ENCODE measurements at regions not wholly inside any gene's neighbourhood (a gene's known extent, or its start where the extent isn't known, plus 50 kb on each side); places are given as distances from the start of the nearest gene placed in this dataset.

- Histone ChIP-seq H3K9me3 (no peaks in the 10 kb centered on the region), H4K20me1 (no peaks in the 10 kb centered on the region), H3K4me3 (no peak overlapping the region), H3K4me1 (no peaks in the 10 kb centered on the region), H3K9ac (no peak overlapping the region), H3K36me3 (no peaks in the 10 kb centered on the region), H3K27ac (no peak overlapping the region), H3K4me2 (no peak overlapping the region), H3K27me3 (no peaks in the 10 kb centered on the region)
- TF ChIP-seq Cebpa-rat (IDR thresholded peaks at IDR 0.05), result no peak
Observed at GRCh38 chr14:28673056-28673455, 93.5 kb upstream of the FOXG1 start.

DNA sequence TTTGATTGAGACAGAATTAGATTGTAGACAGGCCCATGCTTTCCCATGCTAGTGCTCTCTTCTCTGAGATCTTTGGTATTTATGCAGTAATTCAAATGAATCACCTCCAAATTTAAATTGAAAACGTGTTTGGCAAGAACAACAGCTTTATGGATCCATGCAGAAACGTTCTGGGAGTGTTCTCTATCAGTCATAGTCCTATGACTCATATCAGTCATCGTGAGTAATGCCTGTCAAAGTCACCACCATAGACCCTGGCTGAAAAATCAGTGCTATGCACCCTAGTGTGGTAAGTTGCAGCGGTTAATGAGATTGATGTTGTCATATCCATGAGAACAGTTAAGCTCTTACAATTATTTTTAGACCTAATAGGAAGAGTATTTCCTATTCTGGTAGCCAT is 90.1 kb upstream of the FOXG1 start:
- Histone ChIP-seq H3K27ac (no peak overlapping the region), H3K27me3 (no peaks in the 10 kb centered on the region), H3K9ac (no peak overlapping the region), H4K20me1 (no peaks in the 10 kb centered on the region), H3K4me3 (no peak overlapping the region), H3K9me3 (no peaks in the 10 kb centered on the region), H3K4me2 (no peak overlapping the region), H3K36me3 (no peaks in the 10 kb centered on the region), H3K4me1 (no peaks in the 10 kb centered on the region)
- TF ChIP-seq Cebpa-rat (IDR thresholded peaks at IDR 0.05), result no peak

- no peak overlapping the region for H3K27ac ChIP-seq
- H4K20me1 ChIP-seq, result no peaks in the 10 kb centered on the region
- no peak overlapping the region for H3K4me3 ChIP-seq
- no peak overlapping the region for H3K9ac ChIP-seq
- H3K36me3 ChIP-seq, result no peaks in the 10 kb centered on the region
- H3K27me3 ChIP-seq, result no peaks in the 10 kb centered on the region
- no peaks in the 10 kb centered on the region for H3K9me3 ChIP-seq
- no peaks in the 10 kb centered on the region for H3K4me1 ChIP-seq
- TF ChIP-seq Cebpa-rat (IDR thresholded peaks at IDR 0.05), result no peak
- no peak overlapping the region for H3K4me2 ChIP-seq
Observed at GRCh38 chr14:28677381-28677780, 89.2 kb upstream of the FOXG1 start.

DNA sequence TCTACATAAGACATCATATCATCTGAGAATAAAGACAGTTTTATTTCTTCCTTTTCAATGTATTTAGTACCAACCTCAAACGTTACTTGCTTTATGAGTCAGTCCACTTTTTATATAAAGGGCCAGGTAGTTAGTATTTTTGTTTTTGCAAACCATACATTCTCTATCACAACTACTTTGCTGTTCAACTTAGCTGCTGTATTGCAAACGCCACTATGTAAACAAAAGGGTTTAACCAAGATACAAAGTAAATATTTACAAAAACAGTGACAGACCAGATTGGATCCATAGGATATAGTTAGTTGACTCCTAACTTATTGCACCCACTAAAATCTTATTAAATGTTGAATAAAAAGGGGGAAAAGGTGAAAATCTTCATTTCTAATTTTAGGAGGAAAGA is 87.7 kb upstream of the FOXG1 start:
- Histone ChIP-seq H3K9ac (no peak overlapping the region), H3K4me2 (no peak overlapping the region), H3K27ac (no peak overlapping the region), H3K36me3 (no peaks in the 10 kb centered on the region), H3K27me3 (no peaks in the 10 kb centered on the region), H4K20me1 (no peaks in the 10 kb centered on the region), H3K9me3 (0 out of 2 replicates have a peak, but pooled peaks cover 3% of the 10 kb centered on the region), H3K4me3 (no peak overlapping the region), H3K4me1 (no peaks in the 10 kb centered on the region)
- TF ChIP-seq Cebpa-rat (IDR thresholded peaks at IDR 0.05), result no peak

GRCh38 chr14:28681681-28682080 is 84.9 kb upstream of the FOXG1 start:
- Histone ChIP-seq H3K27ac (no peak overlapping the region), H4K20me1 (no peaks in the 10 kb centered on the region), H3K9ac (no peak overlapping the region), H3K9me3 (peaks cover 8% of the 10 kb centered on the region; the same call in 1 of the 2 replicates), H3K4me2 (no peak overlapping the region), H3K4me3 (no peak overlapping the region), H3K4me1 (no peaks in the 10 kb centered on the region), H3K36me3 (no peaks in the 10 kb centered on the region), H3K27me3 (no peaks in the 10 kb centered on the region)
- no peak for TF ChIP-seq Cebpa-rat (IDR thresholded peaks at IDR 0.05)

GRCh38 chr14:28690029-28690692 is 76.4 kb upstream of the FOXG1 start:
- Histone ChIP-seq H3K9me3 (no peaks in the 10 kb centered on the region), H4K20me1 (no peaks in the 10 kb centered on the region), H3K9ac (no peak overlapping the region), H3K4me2 (no peak overlapping the region), H3K36me3 (no peaks in the 10 kb centered on the region), H3K4me3 (no peak overlapping the region), H3K27ac (no peak overlapping the region), H3K4me1 (no peaks in the 10 kb centered on the region), H3K27me3 (no peaks in the 10 kb centered on the region)
- no peak for TF ChIP-seq Cebpa-rat (IDR thresholded peaks at IDR 0.05)

DNA sequence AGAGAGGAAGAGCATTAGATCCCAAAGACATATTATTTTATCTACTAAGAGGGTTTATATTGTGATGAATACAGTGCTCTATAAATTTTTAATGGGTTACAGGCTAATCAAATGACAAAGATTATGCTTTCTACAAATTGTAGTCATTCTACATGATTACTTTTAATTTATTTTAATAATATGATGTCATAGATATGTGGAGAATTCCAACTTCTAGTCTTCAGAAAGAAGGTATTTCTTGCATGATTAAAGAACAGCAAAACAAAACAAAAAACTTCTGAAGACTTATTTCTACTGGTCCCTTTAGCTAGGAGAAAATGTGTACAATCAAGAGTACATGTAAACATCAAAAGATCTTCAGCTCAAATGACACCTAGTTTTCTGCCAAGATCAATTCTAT is 71.5 kb upstream of the FOXG1 start:
- no peak for TF ChIP-seq Cebpa-rat (IDR thresholded peaks at IDR 0.05)
- no peaks in the 10 kb centered on the region for H3K9me3 ChIP-seq
- no peaks in the 10 kb centered on the region for H3K27me3 ChIP-seq
- no peak overlapping the region for H3K27ac ChIP-seq
- H4K20me1 ChIP-seq, result no peaks in the 10 kb centered on the region
- H3K4me3 ChIP-seq, result no peak overlapping the region
- no peaks in the 10 kb centered on the region for H3K4me1 ChIP-seq
- H3K9ac ChIP-seq, result no peak overlapping the region
- H3K4me2 ChIP-seq, result no peak overlapping the region
- no peaks in the 10 kb centered on the region for H3K36me3 ChIP-seq

GRCh38 chr14:28701733-28702132 is 64.9 kb upstream of the FOXG1 start:
- Histone ChIP-seq H3K4me1 (no peaks in the 10 kb centered on the region), H4K20me1 (no peaks in the 10 kb centered on the region), H3K9ac (no peak overlapping the region), H3K27ac (no peak overlapping the region), H3K4me2 (no peak overlapping the region), H3K27me3 (no peaks in the 10 kb centered on the region), H3K9me3 (no peaks in the 10 kb centered on the region), H3K4me3 (no peak overlapping the region), H3K36me3 (no peaks in the 10 kb centered on the region)
- TF ChIP-seq Cebpa-rat (IDR thresholded peaks at IDR 0.05), result no peak

DNA sequence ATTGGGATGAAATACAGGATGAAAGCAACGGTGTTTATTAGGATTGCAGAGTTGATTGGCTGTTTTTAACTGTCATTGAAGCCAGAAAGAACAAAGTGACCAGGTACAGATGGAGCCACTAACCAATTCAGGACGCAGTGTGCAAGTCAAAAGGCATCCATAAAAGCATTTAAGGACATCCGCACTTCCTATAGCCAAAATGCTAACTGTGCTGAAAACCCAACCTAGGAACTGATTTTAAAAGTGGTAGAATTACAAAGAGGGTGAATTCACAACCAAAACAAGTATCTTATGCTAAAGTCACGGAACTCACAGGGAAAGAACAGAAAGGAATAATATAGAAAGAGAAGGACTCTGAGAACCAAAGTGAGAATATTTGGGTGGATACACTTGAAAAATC is 63.1 kb upstream of the FOXG1 start:
- Histone ChIP-seq H3K9ac (no peak overlapping the region), H3K27ac (no peak overlapping the region), H4K20me1 (no peaks in the 10 kb centered on the region), H3K9me3 (no peaks in the 10 kb centered on the region), H3K27me3 (no peaks in the 10 kb centered on the region), H3K4me3 (no peak overlapping the region), H3K36me3 (no peaks in the 10 kb centered on the region), H3K4me2 (no peak overlapping the region), H3K4me1 (no peaks in the 10 kb centered on the region)
- no peak for TF ChIP-seq Cebpa-rat (IDR thresholded peaks at IDR 0.05)

DNA sequence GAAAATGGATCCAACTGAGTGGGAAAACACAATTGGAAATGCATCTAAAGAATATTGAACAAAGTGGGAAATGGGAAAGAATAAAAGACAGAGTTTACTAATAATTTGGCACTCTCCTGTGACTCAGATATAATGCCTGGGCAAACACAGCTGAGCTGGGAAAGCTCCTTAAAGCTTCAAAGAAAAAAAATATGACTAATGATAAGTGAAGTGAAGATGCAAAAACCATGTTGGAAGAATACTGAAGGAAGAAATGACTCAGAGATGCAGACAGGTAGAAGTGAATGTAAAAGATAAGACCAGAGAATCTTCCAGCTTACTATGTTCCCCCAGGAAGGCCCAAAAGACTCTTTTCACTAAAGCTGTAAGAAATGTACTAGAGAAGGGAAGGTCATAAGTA is 62.4 kb upstream of the FOXG1 start:
- no peaks in the 10 kb centered on the region for H4K20me1 ChIP-seq
- no peaks in the 10 kb centered on the region for H3K4me1 ChIP-seq
- no peak overlapping the region for H3K4me2 ChIP-seq
- H3K27me3 ChIP-seq, result no peaks in the 10 kb centered on the region
- no peak overlapping the region for H3K4me3 ChIP-seq
- no peaks in the 10 kb centered on the region for H3K36me3 ChIP-seq
- no peaks in the 10 kb centered on the region for H3K9me3 ChIP-seq
- no peak for TF ChIP-seq Cebpa-rat (IDR thresholded peaks at IDR 0.05)
- H3K27ac ChIP-seq, result no peak overlapping the region
- no peak overlapping the region for H3K9ac ChIP-seq

DNA sequence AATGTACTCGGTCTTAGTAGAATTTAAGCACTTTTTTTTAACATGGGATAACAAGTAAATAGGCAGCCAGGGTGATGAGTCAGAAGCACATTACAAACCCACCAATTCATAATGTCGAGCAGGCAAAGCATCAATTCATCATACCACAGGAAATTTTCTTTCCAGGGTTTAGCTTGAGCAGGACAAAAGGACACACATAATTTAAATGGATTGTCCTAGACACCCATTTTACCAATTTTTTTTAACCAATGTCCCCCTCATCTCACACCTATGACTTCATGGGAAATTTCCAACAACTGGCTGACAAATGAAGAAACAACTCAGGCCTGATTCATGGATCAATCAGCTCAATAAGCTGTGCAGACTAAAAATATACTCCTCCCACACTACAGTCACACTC is 58.8 kb upstream of the FOXG1 start:
- Histone ChIP-seq H3K27ac (no peak overlapping the region), H3K4me2 (no peak overlapping the region), H3K9me3 (no peaks in the 10 kb centered on the region), H3K4me1 (no peaks in the 10 kb centered on the region), H3K9ac (no peak overlapping the region), H4K20me1 (no peaks in the 10 kb centered on the region), H3K4me3 (no peak overlapping the region), H3K27me3 (no peaks in the 10 kb centered on the region), H3K36me3 (no peaks in the 10 kb centered on the region)
- no peak for TF ChIP-seq Cebpa-rat (IDR thresholded peaks at IDR 0.05)
